ENCODE measurements at regions not wholly inside any gene's neighbourhood (a gene's known extent, or its start where the extent isn't known, plus 50 kb on each side); places are given as distances from the start of the nearest gene placed in this dataset.
"Not testable (repeated sequence)": the region's sequence is repeated elsewhere in the genome, so short reads cannot be mapped to it uniquely, and the experiment has no call there.

DNA sequence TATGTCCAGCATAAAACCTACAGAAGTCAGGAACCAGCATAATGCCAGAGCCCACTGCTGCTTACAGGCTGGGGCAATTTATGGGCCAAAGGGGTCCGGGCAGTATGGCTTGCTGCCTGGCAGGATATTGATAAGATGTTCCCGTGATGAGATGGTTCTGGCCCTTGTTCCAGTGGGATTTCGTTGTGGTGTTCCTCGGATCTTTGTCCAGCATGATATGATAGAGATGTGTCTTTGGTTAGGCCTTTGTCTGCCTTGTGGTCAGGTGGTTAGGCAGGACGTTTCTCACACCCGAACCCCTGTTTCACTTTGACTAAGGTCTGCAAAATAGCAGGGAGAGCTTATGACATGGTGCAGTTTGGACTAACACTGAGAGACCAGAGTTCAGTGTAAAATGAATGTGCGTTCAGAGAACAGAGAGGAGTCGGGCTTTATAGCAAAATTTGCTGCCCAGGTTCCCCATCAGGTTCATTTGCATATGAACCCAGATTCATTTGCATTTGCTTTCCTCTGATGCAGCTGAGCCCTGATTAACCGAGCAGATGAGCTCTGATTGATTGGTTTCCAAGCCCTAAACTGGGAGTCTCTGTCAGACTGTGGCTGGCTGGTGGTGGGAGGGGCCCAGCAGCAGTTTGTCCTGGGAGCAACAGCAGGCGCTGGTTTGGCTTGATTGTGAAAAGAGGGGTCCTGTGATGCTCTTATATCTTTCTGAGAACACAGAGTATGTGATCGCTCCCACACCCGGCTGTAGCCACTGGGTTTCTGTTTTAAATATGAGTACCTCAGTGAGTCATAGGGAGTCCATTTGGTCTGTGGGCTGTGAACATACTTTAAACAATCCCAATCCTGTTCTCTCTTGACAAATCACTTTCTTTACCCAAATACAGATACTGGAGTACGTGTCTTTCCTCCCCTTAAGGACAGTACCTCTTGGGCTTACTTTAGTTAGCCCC, 156.3 kb upstream of the PZP start:
- DNase-seq: peak; percentile 63

DNA sequence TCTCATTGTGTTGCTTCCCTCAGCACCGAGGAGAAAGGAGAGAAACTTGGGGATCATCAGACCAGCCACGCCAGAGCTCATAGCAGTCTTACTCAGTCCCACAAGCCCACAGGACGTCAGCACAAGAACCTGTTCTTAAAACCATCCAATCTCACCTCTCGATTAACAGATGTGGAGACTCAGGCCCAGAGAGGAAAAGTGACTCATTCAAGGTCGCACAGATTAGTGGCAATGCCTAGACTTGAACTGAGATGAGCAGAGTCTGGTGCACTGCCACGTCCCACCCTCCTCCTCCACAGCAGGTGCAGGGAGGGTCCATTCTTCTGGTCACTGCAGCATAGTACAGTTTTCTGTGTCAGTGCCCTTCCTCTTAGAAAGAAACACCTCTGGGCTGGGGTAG, 154.9 kb upstream of the PZP start:
- no peak for DNase-seq

DNA sequence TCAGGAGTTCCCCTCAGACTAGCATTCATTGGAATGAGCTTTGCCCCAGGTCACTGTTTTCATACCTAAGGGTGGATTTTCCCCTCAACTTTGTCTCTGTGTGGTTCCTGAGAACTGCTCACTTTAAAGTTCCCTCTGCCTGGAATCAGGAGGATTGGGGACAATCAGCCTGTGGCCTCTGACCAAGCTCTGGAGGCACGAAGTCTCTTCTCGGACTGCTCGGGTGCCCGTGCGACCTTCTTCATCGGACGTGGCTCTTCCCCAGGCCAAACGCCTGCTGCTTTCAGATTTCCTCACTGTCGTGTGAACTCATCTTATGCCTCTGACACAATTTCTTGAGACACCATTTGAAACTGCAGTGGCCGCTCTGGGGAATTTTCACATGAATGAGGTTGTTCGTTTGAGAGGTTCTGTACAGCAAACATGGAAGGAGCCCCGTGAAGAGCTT, 153.7 kb upstream of the PZP start:
- no peak for DNase-seq

DNA sequence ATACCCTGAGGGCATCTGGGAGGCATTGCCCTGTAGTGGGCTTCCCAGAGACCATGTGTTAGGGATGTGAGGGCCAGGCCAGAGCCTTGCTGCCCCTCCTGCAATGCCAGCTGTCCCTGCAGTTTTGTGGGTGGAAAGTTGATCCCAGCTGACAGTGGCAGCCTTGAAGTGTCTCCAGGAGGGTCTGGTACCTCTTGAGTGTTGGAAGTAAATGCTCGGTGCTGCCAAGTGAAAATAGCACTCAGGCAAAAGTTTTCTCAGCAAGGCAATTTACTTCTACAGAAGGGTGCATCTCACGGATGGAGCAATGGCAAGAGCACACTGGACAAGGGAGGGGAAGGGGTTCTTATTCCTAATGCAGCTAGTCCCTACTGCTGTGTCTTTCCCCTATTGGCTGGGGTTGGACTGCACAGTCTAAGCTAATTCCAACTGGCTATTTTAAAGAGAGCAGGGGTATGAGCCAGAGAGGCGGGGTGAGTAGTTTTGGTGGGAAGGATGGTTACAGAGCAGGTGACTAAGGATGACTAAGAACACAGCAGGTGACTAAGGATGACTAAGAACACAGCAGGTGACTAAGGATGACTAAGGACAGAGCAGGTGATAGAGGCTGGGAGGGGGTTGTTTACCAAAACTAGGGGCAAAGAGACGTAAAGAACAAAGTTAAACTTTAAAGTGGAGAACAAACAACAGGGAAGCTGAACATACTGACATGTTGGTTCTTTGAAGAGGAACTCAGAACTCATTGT, 146.0 kb upstream of the PZP start:
- DNase-seq: not testable (repeated sequence)

DNA sequence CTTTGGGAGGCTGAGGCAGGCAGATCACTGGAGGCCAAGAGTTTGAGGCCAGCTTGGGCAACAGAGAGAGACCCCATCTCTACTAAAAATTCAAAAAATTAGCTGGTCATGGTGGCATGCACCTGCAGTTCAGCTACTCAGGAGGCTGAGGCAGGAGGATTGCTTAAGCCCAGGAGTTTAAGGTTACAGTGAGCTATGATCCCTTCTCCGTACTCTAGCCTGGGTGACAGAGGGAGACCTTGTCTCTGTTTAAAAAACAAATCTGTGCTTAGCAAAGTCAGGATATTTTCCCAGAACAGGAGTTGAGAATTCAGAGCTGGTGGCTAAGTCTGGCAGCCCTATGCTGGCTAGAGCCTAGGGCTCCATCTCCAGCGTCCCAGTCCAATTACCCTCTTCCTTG, 142.9 kb upstream of the PZP start:
- no peak for DNase-seq

DNA sequence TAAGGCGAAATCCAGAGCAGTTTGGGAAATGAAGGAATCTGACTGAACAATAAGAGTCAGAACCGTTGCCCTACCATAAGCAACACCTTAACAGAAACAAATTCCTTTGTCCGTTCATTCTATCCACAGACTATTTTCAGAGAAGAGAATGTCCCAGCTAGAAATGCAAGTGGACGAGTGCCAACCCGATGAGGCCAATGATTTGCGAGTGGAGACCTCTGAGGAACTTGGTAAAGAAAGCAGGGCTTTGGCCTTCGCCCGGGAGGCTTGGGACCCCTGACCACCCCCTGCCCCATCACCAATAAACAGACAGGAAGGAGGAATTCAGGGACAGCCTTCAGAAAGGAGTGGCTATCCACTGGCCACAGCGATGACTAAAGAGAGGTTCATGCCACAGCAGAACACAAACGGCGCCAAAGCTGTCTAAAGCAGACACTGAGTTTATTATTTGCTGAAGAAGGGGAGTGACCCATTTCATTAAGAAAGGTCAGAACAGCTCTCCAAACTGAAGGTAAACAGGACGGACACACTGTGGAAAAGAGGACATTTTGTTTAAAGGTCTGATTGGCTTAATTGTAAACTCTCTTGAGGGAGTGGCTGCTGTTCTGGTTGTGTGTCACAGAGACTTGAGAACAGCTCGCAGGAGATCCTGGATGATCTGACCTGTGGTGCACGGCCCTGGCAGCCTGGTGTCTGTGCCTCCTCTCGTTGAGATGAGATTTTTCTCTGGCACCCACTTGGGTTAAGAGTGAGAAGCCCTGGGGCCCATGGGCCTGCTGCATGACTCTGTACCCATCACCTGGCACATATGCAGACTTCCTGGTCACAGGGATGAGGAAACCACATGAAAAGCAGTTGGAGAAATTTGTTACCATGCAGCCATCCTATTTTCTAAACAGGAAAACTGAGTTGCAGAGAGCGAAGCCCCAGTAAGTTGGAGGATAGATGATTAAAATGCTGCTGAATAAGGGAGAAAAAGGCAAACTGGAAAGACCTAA, 142.0 kb upstream of the PZP start:
- peak; percentile 21 for DNase-seq

DNA sequence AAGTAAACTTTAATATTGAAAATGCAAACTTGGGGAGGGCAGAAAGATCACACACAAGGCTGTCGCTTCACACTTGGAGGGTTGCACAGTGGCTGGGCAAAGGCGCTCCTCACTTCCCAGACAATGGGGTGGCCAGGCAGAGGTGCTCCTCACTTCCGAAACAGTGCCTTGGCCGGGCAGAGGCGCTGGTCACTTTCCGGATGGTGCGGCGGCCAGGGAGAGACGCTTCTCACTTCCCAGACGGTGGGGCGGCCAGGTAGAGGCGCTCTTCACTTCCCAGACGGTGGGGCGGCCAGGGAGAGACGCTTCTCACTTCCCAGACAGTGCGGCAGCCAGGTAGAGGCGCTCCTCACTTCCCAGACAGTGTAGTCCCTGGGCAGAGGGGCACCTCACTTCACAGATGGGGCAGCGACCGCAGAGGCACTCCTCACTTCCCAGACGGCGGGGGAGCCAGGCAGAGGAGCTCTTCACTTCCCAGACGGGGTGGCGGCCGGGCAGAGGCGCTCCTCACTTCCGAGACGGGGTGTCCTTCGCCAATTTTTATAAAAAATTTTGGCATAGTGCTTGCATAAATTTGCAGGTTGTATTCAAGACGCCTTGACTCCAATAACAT, 140.8 kb upstream of the PZP start:
- DNase-seq: no peak

DNA sequence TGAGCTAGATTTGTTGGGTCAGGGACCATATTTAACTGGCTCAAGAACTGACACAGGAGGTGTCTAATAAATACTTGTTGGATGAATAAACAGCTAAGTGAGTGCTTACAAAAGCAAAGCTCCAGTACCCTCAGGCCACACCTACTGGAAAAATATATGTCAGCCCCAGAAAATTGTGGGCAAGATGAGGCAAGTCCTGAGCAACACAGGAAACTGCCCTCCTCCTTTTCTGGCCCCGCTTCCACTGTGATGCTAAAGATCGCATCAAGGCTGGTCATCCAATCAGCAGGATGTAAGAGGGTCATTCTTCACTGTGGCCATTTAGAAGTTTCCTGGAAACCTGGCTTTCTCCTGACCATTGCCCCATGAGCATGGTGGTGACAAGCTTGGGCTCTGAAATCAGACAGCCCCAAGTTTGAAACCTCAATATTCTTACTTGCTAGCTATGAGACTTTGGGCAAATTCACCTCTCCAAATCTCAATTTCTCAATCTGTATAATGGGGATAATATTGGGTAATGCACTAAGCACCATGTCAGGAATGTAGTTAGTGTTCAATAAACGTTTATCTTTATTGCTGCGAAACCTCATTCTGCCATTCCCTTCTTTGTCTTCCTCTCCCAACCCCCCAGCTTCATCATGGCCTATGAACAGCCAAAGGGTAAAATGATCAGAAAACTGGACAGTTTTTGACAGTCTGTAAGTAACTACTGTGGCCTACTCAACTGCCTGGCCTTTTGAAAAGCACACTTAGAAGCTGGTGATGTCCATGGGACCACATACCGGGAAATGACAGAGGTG, 139.3 kb upstream of the PZP start:
- peak; percentile 69 for DNase-seq

DNA sequence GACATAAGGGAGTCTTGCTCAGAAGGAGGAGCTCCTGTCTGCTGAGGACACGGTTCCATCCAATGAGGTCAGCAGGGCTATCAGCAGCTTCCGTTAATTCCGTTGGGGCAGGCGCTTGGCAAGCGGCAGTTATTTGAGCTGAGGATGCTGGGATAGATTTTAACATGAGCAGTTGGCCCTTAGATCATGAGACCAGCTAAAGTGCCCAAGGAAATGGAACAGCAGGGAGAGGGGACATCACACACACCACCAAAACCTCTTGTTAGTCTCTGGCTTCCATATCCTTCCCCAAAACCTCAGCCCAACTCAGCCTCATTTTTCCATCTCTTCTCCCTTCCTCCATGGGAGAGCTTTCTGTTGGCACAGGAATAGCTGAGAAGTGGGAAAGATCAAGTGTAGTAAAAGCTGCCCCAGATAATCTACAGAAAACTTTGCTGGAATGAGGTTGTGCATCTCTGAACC, 138.7 kb upstream of the PZP start:
- no peak for DNase-seq

DNA sequence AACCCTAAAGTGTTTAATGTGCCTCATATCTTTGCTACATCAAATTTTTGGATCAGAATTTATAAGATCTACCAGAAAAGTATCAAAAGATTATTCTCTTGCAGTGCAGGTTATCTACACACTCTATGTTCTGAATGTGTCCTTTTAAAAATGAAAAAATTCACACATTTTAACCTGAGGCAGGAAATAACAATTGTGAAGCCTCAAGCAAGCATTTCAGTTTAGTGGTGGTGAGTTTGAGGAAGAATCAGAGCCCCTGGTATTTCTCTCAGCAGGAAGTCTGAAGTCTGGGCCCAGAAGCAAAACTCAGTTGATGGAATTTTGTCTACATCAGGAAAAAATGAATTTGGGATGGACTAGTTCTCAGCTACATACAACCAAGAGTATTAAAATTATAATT, 137.0 kb upstream of the PZP start:
- no peak for DNase-seq

DNA sequence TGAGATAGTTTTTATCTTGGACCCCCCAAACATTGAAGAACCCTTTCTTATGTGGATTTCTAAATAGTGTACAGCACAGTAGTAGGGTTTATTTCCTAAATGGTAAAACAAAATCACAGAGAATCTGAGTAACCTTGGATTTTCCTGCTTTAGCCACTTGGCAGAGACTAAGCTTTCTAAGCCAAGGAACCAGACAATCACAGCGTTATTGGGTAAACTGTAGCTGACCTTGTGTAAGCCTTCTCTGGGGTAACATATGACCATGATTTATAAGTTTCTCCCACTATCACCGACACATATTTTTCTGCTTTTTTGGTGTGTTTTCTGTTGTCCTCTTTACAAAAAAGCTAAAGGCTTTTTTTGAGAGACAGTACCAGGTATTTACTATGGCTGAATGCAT, 136.3 kb upstream of the PZP start:
- DNase-seq: no peak

DNA sequence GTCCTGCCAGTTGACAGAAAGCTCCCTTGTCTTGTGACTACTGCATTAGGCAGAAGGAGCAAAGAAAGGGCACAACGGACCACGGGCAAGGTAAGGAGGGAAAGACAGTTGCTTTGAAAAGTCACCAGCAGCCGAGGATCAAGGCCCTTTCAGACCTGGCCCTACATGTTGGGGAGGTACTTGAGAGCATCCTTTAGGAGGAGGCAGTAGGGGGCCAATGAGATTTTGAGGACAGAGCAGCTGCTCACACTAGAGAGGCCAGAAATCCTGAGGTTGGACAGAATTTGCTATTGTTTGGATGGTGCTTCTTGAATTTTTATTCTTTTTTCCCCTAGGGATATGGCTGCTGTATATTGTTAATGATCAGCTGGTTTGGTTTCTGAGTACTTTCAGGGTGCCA, 135.5 kb upstream of the PZP start:
- DNase-seq: no peak

DNA sequence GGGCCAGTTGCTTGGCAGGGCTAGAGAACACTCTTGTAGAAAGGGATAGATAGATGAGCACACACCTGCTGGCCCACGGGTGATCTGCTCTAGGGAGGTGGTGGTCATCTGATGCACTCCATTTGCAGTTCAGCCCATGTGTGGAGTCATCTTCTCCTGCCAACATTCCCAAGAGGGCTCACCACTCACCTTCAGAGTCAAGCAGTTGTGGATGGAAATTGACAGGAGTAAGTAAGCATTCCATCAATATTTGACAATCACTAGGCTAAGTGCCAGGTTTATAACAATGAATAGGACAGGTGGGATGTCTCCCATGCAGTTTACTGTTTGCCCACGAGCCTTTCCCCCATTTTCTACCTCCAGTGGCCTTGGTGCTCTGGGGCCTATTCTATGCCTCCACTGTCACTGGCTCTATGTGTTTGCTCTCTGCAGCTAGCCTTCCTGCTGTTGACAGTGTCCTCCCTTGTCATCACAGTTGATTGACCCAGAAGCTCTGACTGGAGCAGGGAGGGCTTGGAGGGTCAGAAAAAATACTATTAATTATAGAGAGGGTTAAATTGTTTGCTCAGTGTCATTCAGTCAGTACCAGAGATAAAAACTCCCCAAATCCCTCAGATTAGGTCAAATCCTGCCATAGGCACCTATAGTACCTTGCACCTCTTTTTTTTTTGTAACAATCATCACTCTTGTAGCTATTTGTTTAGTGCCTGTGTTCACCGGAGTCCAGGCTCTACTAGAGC, 134.6 kb upstream of the PZP start:
- no peak for DNase-seq

DNA sequence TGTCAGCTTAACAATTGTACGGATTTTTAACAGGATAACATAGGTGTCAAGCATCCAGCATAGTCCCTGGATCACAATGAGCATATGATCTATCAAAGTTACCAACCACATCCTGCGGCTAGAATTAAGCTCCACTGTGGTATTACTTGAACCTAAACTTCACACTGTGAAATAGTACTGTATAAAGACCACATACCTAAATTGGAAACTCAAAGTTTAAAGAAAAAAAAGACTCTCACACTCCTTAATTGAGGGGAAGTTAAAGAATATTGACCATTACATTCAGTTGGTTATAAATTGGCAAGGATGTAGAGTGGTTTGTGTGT, 133.0 kb upstream of the PZP start:
- DNase-seq: no peak

DNA sequence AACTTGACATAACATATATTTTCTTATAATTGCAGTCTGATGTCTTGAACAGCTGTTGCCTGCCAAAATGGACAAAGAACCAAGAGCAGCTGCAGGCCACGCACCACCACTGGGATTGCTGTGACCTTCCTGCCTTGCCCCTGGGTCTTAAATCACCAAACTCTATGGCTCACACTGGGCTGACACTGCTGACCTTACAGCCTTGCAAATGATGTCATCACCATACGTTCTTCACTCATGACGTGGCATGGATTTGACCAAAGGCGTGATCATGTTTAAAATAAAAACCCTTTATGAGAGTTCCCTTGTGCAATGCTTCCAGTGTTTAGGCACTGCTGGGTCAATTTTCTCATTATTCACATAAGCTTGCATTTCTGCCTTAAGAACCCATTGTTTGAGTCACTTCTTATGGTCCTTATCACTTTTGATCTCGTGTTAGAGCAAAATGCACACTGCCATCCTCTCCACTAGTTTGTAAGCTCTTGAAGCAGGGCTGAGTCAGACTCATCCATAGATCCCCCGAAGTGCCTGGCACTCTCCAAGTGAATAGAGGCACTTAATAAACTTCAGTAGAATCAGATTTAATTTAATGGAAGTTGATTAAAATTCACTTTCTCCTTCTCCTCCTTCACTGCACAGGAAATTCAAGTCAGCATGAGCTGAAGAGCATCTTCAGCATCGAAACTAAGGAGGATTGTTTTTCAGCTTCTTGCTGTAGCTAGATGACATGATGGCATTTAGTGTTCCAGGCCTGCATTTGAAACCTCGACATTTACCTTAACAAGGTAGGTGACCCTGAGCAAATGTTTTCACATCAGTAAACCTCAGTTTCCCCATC, 132.4 kb upstream of the PZP start:
- DNase-seq: peak; percentile 81

DNA sequence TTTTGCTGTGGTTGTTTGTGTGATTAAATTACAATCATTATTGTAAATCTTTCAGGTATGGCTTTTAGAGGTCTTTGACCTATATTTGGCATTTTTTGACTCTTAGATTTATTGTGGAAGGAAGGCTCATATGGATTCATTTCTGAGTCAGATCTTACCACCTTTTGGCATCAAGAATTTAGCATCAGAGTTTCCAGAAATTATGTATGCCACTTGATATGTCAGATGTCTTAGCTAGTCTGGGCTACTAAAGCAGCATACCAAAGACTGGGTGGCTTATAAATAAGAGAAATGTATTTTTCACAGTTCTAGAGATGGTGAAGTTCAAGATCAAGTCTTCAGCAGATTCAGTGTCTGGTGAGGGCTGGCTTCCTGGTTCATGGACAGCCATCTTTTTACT, 129.5 kb upstream of the PZP start:
- DNase-seq: no peak

DNA sequence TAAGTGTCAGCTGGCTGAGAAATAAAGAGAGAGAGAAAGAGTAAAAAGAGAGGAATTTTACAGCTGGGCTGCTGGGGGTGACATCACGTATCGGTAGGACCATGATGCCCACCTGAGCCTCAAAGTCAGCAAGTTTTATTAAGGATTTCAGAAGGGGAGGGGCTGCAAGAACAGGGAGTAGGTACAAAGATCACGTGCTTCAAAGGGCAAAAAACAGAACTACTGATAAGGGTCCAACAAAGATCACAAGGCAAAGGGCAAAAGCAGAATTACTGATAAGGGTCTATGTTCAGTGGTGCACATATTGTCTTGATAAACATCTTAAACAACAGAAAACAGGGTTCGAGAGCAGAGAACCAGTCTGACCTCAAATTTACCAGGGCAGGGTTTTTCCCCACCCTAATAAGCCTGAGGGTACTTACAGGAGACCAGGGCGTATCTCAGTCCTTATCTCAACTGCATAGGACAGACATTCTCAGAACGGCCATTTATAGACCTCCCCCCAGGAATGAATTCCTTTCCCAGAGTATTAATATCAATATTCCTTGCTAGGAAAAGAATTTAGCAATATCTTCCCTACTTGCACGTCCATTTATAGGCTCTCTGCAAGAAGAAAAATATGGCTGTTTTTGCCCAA, 128.3 kb upstream of the PZP start:
- DNase-seq: not testable (repeated sequence)

DNA sequence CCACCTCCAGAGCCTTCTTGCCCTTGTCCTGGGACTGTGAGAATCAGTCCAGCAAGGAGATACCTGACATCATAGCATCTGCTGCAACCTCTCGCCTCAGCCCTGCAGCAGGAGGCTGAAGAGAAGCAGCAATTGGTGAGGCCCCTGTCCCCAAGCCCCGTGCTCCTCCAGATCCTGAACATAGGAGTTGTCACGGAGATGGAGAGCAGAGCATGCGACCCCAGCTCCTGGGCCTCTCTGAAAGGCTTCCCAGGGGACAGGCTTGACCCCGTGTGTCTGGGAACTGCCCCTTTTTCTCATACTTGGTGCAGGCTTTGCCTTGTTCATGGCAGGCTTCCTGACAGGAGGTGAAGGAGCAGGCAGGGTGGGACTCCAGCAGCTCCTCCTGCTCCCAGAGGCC, 127.7 kb upstream of the PZP start:
- no peak for DNase-seq

DNA sequence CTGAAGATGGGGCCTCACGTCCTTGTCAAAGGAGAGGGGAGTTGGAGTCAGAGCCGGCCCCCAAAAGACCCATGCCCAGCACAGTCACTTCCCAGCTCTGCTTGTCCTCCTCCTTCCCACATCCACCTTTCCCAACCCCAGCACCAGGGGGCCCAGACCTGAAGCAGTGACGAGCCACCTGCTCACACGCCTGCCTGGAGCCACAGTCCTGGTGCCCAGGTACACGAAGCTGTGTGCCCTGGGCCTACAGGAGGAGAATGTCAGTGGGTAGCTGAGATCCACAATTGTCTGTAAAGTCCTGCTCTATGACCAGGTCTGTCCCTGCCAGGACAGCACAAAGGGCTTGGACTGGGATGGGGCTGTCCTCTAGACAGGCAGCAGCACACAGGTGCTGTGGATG, 126.8 kb upstream of the PZP start:
- DNase-seq: no peak
